CD4-positive, CD25-positive, alpha-beta regulatory T cell (primary cell): ENCODE measurements at regions not wholly inside any gene's neighbourhood (a gene's known extent, or its start where the extent isn't known, plus 50 kb on each side); places are given as distances from the start of the nearest gene placed in this dataset.

Experiments
- ATAC-seq, 2 donors: fragments of 150-1000 bp; cut with Tn5 transposase; one replicate each; pipeline ENCODE4 v1.10.0; 2021; ENCODE audit warnings: low read depth in 2 of 2, moderate number of reproducible peaks in 2 of 2, moderate library complexity in 1 of 2
- DNase-seq, 3 donors: peaks; one replicate each; pipeline versions ENCODE4 v3.0.0 to v3.0.0-alpha.2; 2012 to 2022; ENCODE audit warnings: mixed read lengths in 1 of 3
- H3K27ac ChIP-seq: one replicate; pipeline ENCODE4 v1.7.0; 2013; ENCODE audit warnings: mild to moderate bottlenecking, low read length; ENCODE audit not compliant: insufficient read depth, poor library complexity, severe bottlenecking
- H3K27me3 ChIP-seq: one replicate; pipeline ENCODE4 v1.7.0; 2013; ENCODE audit warnings: low read length; ENCODE audit not compliant: control insufficient read depth, insufficient read depth
- H3K36me3 ChIP-seq: one replicate; pipeline ENCODE4 v1.7.0; 2013; ENCODE audit warnings: mild to moderate bottlenecking, low read length, moderate library complexity; ENCODE audit not compliant: control insufficient read depth, insufficient read depth
- H3K4me1 ChIP-seq: 2 replicates; pipeline ENCODE4 v1.7.0; 2013; ENCODE audit warnings: mild to moderate bottlenecking, low read length; ENCODE audit not compliant: insufficient read depth, control insufficient read depth, poor library complexity, severe bottlenecking
- H3K4me3 ChIP-seq: one replicate; pipeline ENCODE4 v1.7.0; 2013; ENCODE audit warnings: low read depth, mild to moderate bottlenecking, low read length, moderate library complexity
- H3K9me3 ChIP-seq, 2 experiments: 1 replicate in 1 of 2; 2 replicates in 1 of 2; pipeline ENCODE4 v1.7.0; 2013; ENCODE audit warnings: low read length in 2 of 2, mild to moderate bottlenecking in 1 of 2, moderate library complexity in 1 of 2; ENCODE audit not compliant: control insufficient read depth in 2 of 2
- H3K27ac Mint-ChIP-seq, 3 donors: one replicate each; pipeline ENCODE4 v1.8.0; 2020 to 2022; ENCODE audit warnings: mild to moderate bottlenecking in 3 of 3, mixed read lengths in 3 of 3, moderate library complexity in 2 of 3
- H3K27me3 Mint-ChIP-seq: one replicate; pipeline ENCODE4 v1.8.0; 2022; ENCODE audit warnings: mild to moderate bottlenecking, mixed read lengths
- H3K36me3 Mint-ChIP-seq: one replicate; pipeline ENCODE4 v1.8.0; 2020; ENCODE audit warnings: mixed read lengths
- H3K4me1 Mint-ChIP-seq, 4 donors: one replicate each; pipeline ENCODE4 v1.8.0; 2020 to 2022; ENCODE audit warnings: mixed read lengths in 4 of 4, mild to moderate bottlenecking in 1 of 4
- H3K4me3 Mint-ChIP-seq, 4 donors: one replicate each; pipeline ENCODE4 v1.8.0; 2020 to 2022; ENCODE audit warnings: mild to moderate bottlenecking in 4 of 4, mixed read lengths in 4 of 4, moderate library complexity in 3 of 4
- H3K9me3 Mint-ChIP-seq, 7 donors: one replicate each; pipeline ENCODE4 v1.8.0; 2020 to 2022; ENCODE audit warnings: mixed read lengths in 7 of 7, mild to moderate bottlenecking in 3 of 7, moderate library complexity in 2 of 7

DNA sequence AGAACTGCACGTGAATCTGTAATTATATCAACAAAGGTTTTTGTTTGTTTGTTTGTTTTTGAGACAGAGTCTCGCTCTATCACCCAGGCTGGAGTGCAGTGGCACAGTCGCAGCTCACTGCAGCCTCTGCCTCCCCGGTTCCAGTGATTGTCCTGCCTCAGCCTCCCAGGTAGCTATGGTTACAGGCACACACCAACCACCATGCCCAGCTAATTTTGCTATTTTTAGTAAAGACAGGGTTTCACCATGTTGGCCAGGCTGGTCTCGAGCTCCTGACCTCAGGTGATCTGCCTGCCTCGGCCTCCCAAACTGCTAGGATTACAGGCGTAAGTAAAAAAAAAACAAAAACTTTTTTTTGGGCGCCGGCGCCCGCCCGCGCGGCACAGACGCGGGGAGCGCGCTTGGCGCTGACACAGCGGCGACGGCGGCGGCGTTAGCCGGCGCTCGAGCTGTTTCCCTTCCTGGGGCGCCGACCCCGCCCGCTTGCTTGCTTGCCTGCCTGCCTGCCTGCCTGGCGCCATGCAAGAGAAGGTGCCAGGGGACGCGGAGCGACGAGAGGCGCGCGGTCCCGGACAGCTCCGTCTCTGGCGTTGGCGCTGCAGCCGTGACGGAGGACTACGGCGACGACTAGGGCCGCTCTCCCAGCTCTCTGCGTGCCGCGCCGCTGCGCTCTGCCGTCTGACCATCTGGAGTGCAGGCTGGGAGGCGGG lies 171.4 kb upstream of the NUPR2 start:
- ATAC-seq: no peak
- Mint-ChIP-seq H3K9me3 (peaks cover 0 to 31% (median 17%) of the 10 kb centered on the region in 7 donors), H3K4me1 (no peaks in the 10 kb centered on the region), H3K27ac (no peak overlapping the region), H3K4me3 (peak overlapping the region in 1 of 4 donors; percentile 48), H3K36me3 (no peaks in the 10 kb centered on the region), H3K27me3 (no peaks in the 10 kb centered on the region)
- no peaks in the 10 kb centered on the region for H3K27me3 ChIP-seq
- no peak for DNase-seq
- no peaks in the 10 kb centered on the region for H3K36me3 ChIP-seq
- no peak overlapping the region for H3K4me3 ChIP-seq
- no peak overlapping the region for H3K27ac ChIP-seq
- H3K9me3 ChIP-seq: no peaks in the 10 kb centered on the region
- no peaks in the 10 kb centered on the region for H3K4me1 ChIP-seq

DNA sequence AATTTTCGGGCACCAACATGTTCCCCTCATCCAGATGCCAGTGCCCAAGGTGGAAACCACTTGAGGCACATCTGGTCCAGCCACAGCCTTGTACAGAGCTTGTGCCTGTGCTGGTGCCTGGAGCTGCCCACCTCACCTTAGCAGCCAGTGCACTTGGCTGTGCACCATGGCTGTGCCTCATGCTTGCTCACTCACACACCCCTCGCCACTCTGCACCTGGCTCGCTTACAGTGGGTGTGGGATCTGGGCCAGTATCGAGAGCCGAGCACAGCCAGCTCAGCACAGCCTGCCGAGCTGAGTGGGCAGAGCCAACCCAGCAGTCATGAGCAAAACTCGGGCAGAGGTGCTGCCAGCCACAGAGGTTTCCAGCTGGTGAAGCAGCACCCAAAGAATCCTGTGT lies 139.9 kb upstream of the NUPR2 start:
- Mint-ChIP-seq H3K9me3 (peaks cover 5 to 34% (median 13%) of the 10 kb centered on the region in 7 donors), H3K27ac (no peak overlapping the region), H3K4me3 (no peak overlapping the region), H3K27me3 (no peaks in the 10 kb centered on the region), H3K4me1 (no peaks in the 10 kb centered on the region), H3K36me3 (no peaks in the 10 kb centered on the region)
- no peak for ATAC-seq
- no peak overlapping the region for H3K4me3 ChIP-seq
- H3K27ac ChIP-seq: no peak overlapping the region
- H3K4me1 ChIP-seq: no peaks in the 10 kb centered on the region
- DNase-seq: no peak
- H3K9me3 ChIP-seq: peaks cover 0 to 9% of the 10 kb centered on the region in 2 experiments
- no peaks in the 10 kb centered on the region for H3K27me3 ChIP-seq
- H3K36me3 ChIP-seq: no peaks in the 10 kb centered on the region

DNA sequence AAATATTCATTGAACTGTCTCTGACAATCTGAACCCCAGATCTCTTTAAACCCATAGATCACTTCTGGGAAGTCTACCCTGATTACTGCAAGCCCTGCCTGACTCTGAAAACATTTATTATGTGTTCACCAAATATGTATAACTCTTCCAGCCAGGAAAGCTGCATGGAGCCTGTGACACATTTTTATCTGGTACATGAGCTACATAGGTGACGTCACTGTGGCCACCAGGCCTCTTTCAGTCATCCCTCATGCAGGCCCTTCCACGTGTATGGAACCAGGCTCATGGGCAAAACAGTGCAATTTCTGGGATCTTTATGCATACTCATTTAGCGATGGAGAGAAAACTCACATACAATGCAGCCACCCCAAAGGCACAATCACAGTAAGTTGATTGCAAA lies 133.9 kb upstream of the NUPR2 start:
- Histone ChIP-seq H3K4me1 (no peaks in the 10 kb centered on the region), H3K9me3 (no peaks in the 10 kb centered on the region), H3K27me3 (no peaks in the 10 kb centered on the region), H3K4me3 (no peak overlapping the region), H3K36me3 (no peaks in the 10 kb centered on the region), H3K27ac (no peak overlapping the region)
- H3K36me3 Mint-ChIP-seq: no peaks in the 10 kb centered on the region
- H3K27ac Mint-ChIP-seq: no peak overlapping the region
- H3K4me1 Mint-ChIP-seq: no peaks in the 10 kb centered on the region
- H3K4me3 Mint-ChIP-seq: no peak overlapping the region
- no peaks in the 10 kb centered on the region for H3K27me3 Mint-ChIP-seq
- peaks cover 5 to 34% (median 15%) of the 10 kb centered on the region in 7 donors for H3K9me3 Mint-ChIP-seq
- DNase-seq (no peak), ATAC-seq (no peak)

DNA sequence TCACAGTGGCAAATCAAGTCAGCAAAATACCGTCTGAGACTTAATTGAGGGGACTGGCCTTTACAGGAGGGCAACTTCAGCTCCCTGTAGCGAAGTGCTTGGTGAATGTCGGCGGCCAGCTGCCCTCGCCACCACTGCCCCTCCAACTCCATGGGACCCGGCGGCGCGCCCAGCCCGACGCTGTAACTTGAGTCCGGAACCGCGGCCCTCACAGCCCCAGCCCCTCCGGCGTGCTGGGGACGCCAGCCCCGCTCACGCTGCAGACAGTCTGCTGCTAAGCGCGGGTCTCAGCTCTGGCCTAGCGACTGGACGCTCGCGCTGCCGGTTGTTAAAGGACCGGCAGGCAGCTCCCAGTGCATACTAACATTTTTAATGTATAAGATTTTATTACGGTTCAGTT lies 113.4 kb upstream of the NUPR2 start:
- H3K27ac ChIP-seq: no peak overlapping the region
- Mint-ChIP-seq H3K4me1 (no peaks in the 10 kb centered on the region), H3K36me3 (no peaks in the 10 kb centered on the region), H3K27me3 (no peaks in the 10 kb centered on the region), H3K27ac (no peak overlapping the region), H3K4me3 (no peak overlapping the region), H3K9me3 (peaks cover 0 to 9% (median 4%) of the 10 kb centered on the region in 7 donors)
- H3K9me3 ChIP-seq: no peaks in the 10 kb centered on the region
- H3K4me3 ChIP-seq: no peak overlapping the region
- no peak for DNase-seq
- no peaks in the 10 kb centered on the region for H3K36me3 ChIP-seq
- no peaks in the 10 kb centered on the region for H3K27me3 ChIP-seq
- no peak for ATAC-seq
- H3K4me1 ChIP-seq: no peaks in the 10 kb centered on the region

DNA sequence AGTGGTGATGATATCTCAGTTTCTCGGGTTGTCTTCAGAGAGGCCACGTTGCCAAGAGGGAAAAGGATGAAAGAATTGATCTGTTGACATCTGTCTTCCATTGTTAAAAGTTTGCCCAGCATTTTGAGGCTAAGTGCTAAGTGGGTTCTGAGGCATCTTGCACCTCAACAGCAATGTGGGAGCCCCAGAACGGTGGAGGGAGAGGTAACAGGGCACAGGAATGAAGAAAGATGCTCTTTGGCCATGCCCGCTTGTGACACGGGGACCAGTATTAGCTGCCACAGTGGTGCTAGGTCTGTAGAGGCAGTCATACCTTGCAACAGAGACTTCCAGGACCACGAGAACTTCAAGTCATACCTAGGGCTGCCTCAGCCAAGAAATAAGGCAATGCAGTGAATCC lies 106.6 kb upstream of the NUPR2 start:
- DNase-seq (no peak), ATAC-seq (no peak)
- Mint-ChIP-seq H3K27ac (no peak overlapping the region), H3K36me3 (no peaks in the 10 kb centered on the region), H3K4me1 (no peaks in the 10 kb centered on the region), H3K27me3 (no peaks in the 10 kb centered on the region), H3K9me3 (peaks cover 0 to 6% (median 3%) of the 10 kb centered on the region in 7 donors), H3K4me3 (no peak overlapping the region)
- Histone ChIP-seq H3K9me3 (no peaks in the 10 kb centered on the region), H3K4me3 (no peak overlapping the region), H3K36me3 (no peaks in the 10 kb centered on the region), H3K27me3 (no peaks in the 10 kb centered on the region), H3K27ac (no peak overlapping the region), H3K4me1 (no peaks in the 10 kb centered on the region)

DNA sequence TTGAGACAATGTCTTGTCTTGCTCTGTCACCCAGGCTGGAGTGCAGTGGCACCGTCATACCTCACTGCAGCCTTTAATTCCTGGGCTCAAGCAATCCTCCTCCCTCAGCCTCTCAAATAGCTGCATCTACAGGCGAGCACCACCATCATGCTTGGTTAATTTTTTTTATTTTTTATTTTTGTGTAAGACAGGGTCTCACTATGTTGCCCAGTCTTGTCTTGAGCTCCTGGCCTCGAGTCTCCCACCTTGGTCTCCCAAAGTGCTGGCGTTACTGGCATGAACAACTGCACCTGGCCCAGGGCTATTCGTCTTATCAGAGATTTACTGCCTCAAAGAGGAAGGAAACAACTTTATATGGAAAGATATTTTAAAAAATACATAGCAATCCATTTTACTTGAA lies 102.8 kb upstream of the NUPR2 start:
- Mint-ChIP-seq H3K4me3 (no peak overlapping the region), H3K27me3 (no peaks in the 10 kb centered on the region), H3K9me3 (peaks cover 0 to 21% (median 17%) of the 10 kb centered on the region in 7 donors)

DNA sequence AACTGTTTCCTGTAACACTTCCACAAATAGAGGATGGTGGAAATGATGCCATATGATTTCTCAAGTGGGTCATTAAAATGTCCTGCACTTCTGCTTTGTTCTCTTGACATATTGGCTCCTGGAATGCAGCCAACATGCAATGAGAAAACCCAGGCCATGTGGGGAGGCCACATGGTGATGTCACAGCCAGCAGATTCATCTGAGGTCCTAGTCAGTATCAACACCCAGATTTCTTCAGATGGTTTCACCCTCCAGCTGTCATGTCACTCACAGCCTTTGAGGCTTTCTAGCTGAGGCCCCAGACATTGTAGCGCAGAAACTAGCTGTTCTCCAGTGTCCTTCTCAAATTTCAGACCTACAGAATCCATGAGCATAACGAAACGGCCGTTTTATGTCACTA lies 102.3 kb upstream of the NUPR2 start:
- H3K4me3 ChIP-seq: no peak overlapping the region
- H3K9me3 ChIP-seq: peaks cover under 1 to 9% of the 10 kb centered on the region in 2 experiments
- DNase-seq: no peak
- ATAC-seq: no peak
- no peaks in the 10 kb centered on the region for H3K4me1 Mint-ChIP-seq
- no peaks in the 10 kb centered on the region for H3K4me1 ChIP-seq
- no peak overlapping the region for H3K27ac ChIP-seq
- H3K27ac Mint-ChIP-seq: no peak overlapping the region
- peaks cover 0 to 21% (median 17%) of the 10 kb centered on the region in 7 donors for H3K9me3 Mint-ChIP-seq
- H3K36me3 ChIP-seq: no peaks in the 10 kb centered on the region
- no peaks in the 10 kb centered on the region for H3K27me3 Mint-ChIP-seq
- no peak overlapping the region for H3K4me3 Mint-ChIP-seq
- H3K27me3 ChIP-seq: no peaks in the 10 kb centered on the region
- H3K36me3 Mint-ChIP-seq: no peaks in the 10 kb centered on the region

More for the DNA sequence above, 102.8 kb upstream of the NUPR2 start:
- Histone ChIP-seq H3K4me3 (no peak overlapping the region), H3K4me1 (no peaks in the 10 kb centered on the region), H3K9me3 (peaks cover 0 to 9% of the 10 kb centered on the region in 2 experiments), H3K36me3 (no peaks in the 10 kb centered on the region), H3K27me3 (no peaks in the 10 kb centered on the region), H3K27ac (no peak overlapping the region)
- H3K4me1 Mint-ChIP-seq: no peaks in the 10 kb centered on the region
- ATAC-seq (no peak), DNase-seq (no peak)
- no peak overlapping the region for H3K27ac Mint-ChIP-seq
- no peaks in the 10 kb centered on the region for H3K36me3 Mint-ChIP-seq

DNA sequence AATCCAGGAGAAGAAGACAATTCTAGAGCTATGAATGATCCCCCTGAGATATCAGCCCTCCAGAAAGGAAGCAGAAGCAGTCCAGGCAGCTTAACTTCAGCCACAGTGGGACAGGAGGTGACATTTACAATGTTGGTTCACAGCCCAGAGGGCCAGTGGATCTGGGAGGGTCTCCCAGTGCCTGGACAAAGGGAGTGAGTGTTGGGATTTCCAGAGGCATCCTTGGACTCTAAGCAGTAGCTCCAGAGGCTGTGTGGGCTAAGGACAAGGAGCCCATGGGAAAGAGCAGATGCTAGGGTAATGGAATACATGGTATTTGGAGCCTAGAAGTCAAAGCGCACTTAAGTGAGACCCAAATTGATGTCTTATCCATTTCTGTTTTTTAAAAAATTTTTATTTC lies 97.4 kb upstream of the NUPR2 start:
- Histone ChIP-seq H3K36me3 (no peaks in the 10 kb centered on the region), H3K27ac (no peak overlapping the region), H3K27me3 (no peaks in the 10 kb centered on the region), H3K4me1 (no peaks in the 10 kb centered on the region), H3K4me3 (no peak overlapping the region), H3K9me3 (peaks cover 5 to 9% of the 10 kb centered on the region in 2 experiments)
- Mint-ChIP-seq H3K4me1 (no peaks in the 10 kb centered on the region), H3K36me3 (no peaks in the 10 kb centered on the region), H3K9me3 (peaks cover 0 to 24% (median 20%) of the 10 kb centered on the region in 7 donors), H3K27ac (no peak overlapping the region), H3K27me3 (no peaks in the 10 kb centered on the region), H3K4me3 (no peak overlapping the region)
- no peak for DNase-seq
- no peak for ATAC-seq
